Keratinocyte (primary cell): ENCODE measurements at regions not wholly inside any gene's neighbourhood (a gene's known extent, or its start where the extent isn't known, plus 50 kb on each side); places are given as distances from the start of the nearest gene placed in this dataset.

Source experiments
- DNase-seq: peaks from one replicate; pipeline ENCODE4 v3.0.0-alpha.2; 2011; ENCODE audit warnings: low read depth, missing footprints, low spot score
- FAIRE-seq: peaks from 2 replicates; lab custom pipeline; 2011; peaks lifted over from hg19 to GRCh38; lab: Jason Lieb, UNC
- H2AFZ ChIP-seq: 2 replicates; pipeline ENCODE4 v1.6.0; 2012; ENCODE audit warnings: low read length, control low read depth, inconsistent platforms; ENCODE audit not compliant: control insufficient read depth
- H3K27ac ChIP-seq: 2 replicates; pipeline ENCODE4 v1.5.1; 2011; ENCODE audit warnings: low read length; ENCODE audit not compliant: control insufficient read depth, insufficient read depth
- H3K27me3 ChIP-seq: 3 replicates; pipeline ENCODE4 v1.6.0; 2011; ENCODE audit warnings: low read length; ENCODE audit not compliant: control insufficient read depth, insufficient read depth; ENCODE audit errors: extremely low read depth
- H3K36me3 ChIP-seq, 2 experiments: 2 replicates in 1 of 2; 3 replicates in 1 of 2; pipeline ENCODE4 v1.5.1; 2011; ENCODE audit warnings: low read length in 2 of 2, mild to moderate bottlenecking in 1 of 2; ENCODE audit not compliant: control insufficient read depth in 2 of 2, insufficient read depth in 2 of 2; ENCODE audit errors: extremely low read depth in 1 of 2
- H3K4me1 ChIP-seq: 3 replicates; pipeline ENCODE4 v1.5.1; 2011; ENCODE audit warnings: low read length; ENCODE audit not compliant: control insufficient read depth, insufficient read depth; ENCODE audit errors: extremely low read depth
- H3K4me2 ChIP-seq: 3 replicates; pipeline ENCODE4 v1.6.0; 2011; ENCODE audit warnings: low read depth, low read length; ENCODE audit not compliant: control insufficient read depth, insufficient read depth; ENCODE audit errors: extremely low read depth
- H3K4me3 ChIP-seq, 3 experiments: fragments of 200-600 bp in 1 of 3; sonication (generic) in 1 of 3; 2 replicates in 2 of 3; 3 replicates in 1 of 3; pipeline ENCODE4 v1.5.1; 2011 to 2016; ENCODE audit warnings: low read length in 3 of 3, mild to moderate bottlenecking in 3 of 3, control low read depth in 2 of 3, inconsistent platforms in 1 of 3, low read depth in 1 of 3, mixed read lengths in 1 of 3, mixed run types in 1 of 3, moderate library complexity in 1 of 3; ENCODE audit not compliant: control insufficient read depth in 2 of 3, insufficient read depth in 2 of 3; ENCODE audit errors: extremely low read depth in 1 of 3
- H3K79me2 ChIP-seq: 2 replicates; pipeline ENCODE4 v1.6.0; 2012; ENCODE audit warnings: low read length; ENCODE audit not compliant: control insufficient read depth, insufficient read depth
- H3K9ac ChIP-seq: 3 replicates; pipeline ENCODE4 v1.6.0; 2011; ENCODE audit warnings: low read length; ENCODE audit not compliant: control insufficient read depth, insufficient read depth; ENCODE audit errors: extremely low read depth
- H3K9me1 ChIP-seq: 3 replicates; pipeline ENCODE4 v1.6.0; 2011; ENCODE audit warnings: low read length; ENCODE audit not compliant: control insufficient read depth, insufficient read depth; ENCODE audit errors: extremely low read depth
- H3K9me3 ChIP-seq: 2 replicates; pipeline ENCODE4 v1.5.1; 2012; ENCODE audit warnings: low read depth, low read length; ENCODE audit not compliant: control insufficient read depth
- H4K20me1 ChIP-seq: 3 replicates; pipeline ENCODE4 v1.6.0; 2011; ENCODE audit warnings: low read length; ENCODE audit not compliant: control insufficient read depth, insufficient read depth; ENCODE audit errors: extremely low read depth
- CTCF ChIP-seq, 3 experiments: IDR thresholded peaks in 1 of 3; conservative IDR thresholded peaks in 1 of 3; optimal IDR thresholded peaks in 1 of 3; 2 replicates in 2 of 3; 3 replicates in 1 of 3; pipeline versions ENCODE3 to v1.5.1; 2011; ENCODE audit warnings: low read length in 3 of 3, mild to moderate bottlenecking in 3 of 3, moderate library complexity in 2 of 3, control low read depth in 1 of 3, inconsistent platforms in 1 of 3; ENCODE audit not compliant: insufficient read depth in 2 of 3; ENCODE audit errors: extremely low read depth in 1 of 3
- EZH2 ChIP-seq: IDR thresholded peaks from one replicate; pipeline ENCODE4 v1.6.1; 2012; ENCODE audit warnings: inconsistent platforms, mild to moderate bottlenecking, low read length, moderate library complexity
- dilution Hi-C: fragments of 300-500 bp; cut with MboI; formaldehyde crosslinking; loops from one replicate; pipeline ENCODE4 v1.7.0; 2020; ENCODE audit warnings: low sequenced_read_pairs; ENCODE audit not compliant: extremely low pct_ligation_motif_present

GRCh38 chr1:10863886-10864285, 67.4 kb upstream of the CASZ1 start:
- no peak overlapping the region for H2AFZ ChIP-seq

GRCh38 chr1:10864776-10865175, 68.3 kb upstream of the CASZ1 start:
- Histone ChIP-seq H3K9me1 (no peaks in the 10 kb centered on the region), H3K79me2 (no peaks in the 10 kb centered on the region), H3K4me1 (no peaks in the 10 kb centered on the region), H3K9ac (no peak overlapping the region), H3K9me3 (no peaks in the 10 kb centered on the region), H3K4me3 (no peak overlapping the region), H3K27ac (no peak overlapping the region), H2AFZ (no peak overlapping the region), H3K4me2 (no peak overlapping the region), H4K20me1 (no peaks in the 10 kb centered on the region), H3K36me3 (no peaks in the 10 kb centered on the region), H3K27me3 (peaks cover 7% of the 10 kb centered on the region)
- DNase-seq (no peak), FAIRE-seq (no peak)
- TF ChIP-seq CTCF (optimal IDR thresholded peaks at IDR 0.05 in 1 of 3, IDR thresholded peaks at IDR 0.05 in 1 of 3, conservative IDR thresholded peaks at IDR 0.05 in 1 of 3; ENCODE audit: extremely low read depth in 1 of 3, insufficient read depth in 2 of 3, low read length in 3 of 3): no peak
- TF ChIP-seq EZH2: no peak
- dilution Hi-C loops: no loop called here

More at GRCh38 chr1:10863886-10864285, 67.4 kb upstream of the CASZ1 start:
- Histone ChIP-seq H3K36me3 (no peaks in the 10 kb centered on the region), H3K9ac (no peak overlapping the region), H3K27ac (no peak overlapping the region), H3K4me2 (no peak overlapping the region), H3K79me2 (no peaks in the 10 kb centered on the region), H3K4me3 (no peak overlapping the region), H3K27me3 (peaks cover 7% of the 10 kb centered on the region), H3K9me1 (no peaks in the 10 kb centered on the region), H3K4me1 (no peaks in the 10 kb centered on the region), H3K9me3 (no peaks in the 10 kb centered on the region), H4K20me1 (no peaks in the 10 kb centered on the region)
- no peak for DNase-seq
- FAIRE-seq: no peak
- TF ChIP-seq CTCF (optimal IDR thresholded peaks at IDR 0.05 in 1 of 3, IDR thresholded peaks at IDR 0.05 in 1 of 3, conservative IDR thresholded peaks at IDR 0.05 in 1 of 3; ENCODE audit: extremely low read depth in 1 of 3, insufficient read depth in 2 of 3, low read length in 3 of 3) (no peak), EZH2 (no peak)
- dilution Hi-C loops: no loop called here
